ENCODE measurements at regions not wholly inside any gene's neighbourhood (a gene's known extent, or its start where the extent isn't known, plus 50 kb on each side); places are given as distances from the start of the nearest gene placed in this dataset.

DNA sequence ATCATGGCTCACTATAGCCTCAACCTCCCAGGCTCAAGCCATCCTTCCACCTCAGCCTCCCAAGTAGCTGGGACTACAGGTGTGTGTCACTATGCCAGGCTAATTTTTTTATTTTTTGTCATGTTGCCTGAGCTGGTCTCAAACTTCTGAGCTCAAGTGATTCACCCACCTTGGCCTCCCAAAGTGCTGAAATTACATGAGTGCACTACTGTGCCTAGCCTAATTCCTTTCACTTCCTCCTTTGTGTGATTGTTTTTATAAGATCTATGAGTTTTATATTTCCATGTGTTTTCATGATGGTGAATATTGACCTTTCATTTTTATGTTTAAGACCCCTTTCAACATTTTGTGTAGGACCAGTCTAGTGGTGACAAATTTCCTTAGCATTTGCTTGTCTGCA is 55.2 kb upstream of the IL12B start:
- no peak for DNase-seq (ENCODE audit: low spot score)

DNA sequence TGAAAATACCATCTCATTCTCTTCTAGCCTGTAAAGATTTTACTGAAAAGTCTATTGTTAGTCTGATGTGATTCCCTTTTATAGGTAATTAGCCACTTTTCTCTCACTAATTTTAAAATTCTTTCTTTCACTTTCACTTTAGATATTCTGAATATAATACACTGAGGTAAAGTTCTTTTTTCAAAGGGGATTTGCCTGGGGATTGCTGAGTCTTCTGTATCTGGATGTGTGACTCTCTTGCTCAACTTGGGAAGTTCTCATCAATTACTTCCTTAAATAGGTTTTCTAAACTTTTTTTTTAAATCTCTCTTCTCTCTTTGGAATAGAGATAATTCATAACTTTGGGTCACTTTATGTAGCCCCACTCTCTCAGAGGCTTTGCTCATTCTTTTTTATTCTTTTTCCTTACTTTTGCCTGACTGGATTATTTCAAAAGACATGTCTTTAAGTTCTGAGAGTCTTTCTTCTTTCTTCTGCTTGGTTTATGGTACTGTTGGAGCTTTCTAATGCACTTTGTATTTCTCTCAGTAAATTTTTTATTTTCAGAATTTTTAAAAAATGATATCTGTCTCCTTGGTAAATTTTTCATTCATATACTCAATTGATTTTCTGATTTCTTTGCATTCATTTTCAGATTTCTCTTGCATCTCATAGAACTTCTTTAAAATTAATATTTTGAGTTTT is 55.9 kb upstream of the IL12B start:
- DNase-seq (ENCODE audit: low spot score): no peak

DNA sequence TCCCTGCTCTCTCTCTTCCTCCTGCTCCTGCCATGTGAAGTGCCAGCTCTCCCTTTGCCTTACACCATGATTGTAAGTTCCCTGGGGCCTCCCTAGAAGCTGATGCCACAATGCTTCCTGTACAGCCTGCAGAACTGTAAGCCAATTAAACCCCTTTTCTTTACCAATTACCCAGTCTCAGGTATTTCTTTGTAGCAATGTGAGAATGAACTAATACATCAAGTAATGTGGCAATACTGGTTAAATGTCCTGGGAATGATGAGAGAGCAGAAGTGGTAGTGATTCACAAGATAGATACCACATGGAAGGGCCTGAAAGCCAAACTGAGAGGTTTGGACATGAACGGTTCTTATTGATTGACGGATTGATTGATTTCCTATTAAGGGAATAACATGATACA is 62.6 kb upstream of the IL12B start:
- no peak for DNase-seq (ENCODE audit: low spot score)

DNA sequence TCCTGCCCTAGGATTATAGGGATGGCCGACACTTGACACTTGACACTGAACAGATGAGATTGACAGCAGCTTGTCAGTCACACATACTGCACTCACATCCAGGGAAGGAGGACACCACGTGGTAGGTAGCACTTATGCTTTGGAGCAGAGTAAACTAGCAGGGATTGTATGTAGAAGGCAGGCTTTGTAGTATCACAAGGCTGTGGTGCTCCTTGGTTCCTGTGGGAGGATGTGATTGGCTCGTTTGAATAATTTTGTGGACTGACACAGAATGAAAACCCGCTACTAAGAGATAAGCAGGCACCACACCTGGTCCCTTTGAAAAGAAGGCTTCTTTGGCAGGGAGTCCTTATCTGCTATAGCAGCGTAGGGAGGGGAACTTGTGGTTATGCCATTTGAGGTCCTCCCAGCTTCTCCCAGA is 63.6 kb upstream of the IL12B start:
- DNase-seq (ENCODE audit: low spot score): no peak

DNA sequence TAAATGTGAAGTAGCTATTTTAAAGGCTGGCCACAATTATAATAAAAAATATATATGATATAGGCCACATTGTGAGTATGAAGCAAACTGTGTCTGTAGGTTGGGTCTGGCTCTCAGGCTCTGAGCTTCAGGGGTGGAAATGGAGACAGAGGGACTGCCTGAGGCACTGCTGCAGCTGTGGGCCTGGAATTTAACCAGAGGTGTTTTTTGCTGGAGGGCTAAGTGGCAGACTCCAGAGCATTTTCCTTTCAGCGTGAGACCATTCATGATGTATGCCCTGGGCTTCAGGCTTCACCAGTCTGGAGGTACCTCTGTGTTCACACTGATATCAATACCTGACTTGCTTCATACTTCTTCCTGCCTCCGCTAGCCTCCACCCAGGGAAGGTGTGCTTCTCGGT is 64.9 kb upstream of the IL12B start:
- no peak for DNase-seq (ENCODE audit: low spot score)

DNA sequence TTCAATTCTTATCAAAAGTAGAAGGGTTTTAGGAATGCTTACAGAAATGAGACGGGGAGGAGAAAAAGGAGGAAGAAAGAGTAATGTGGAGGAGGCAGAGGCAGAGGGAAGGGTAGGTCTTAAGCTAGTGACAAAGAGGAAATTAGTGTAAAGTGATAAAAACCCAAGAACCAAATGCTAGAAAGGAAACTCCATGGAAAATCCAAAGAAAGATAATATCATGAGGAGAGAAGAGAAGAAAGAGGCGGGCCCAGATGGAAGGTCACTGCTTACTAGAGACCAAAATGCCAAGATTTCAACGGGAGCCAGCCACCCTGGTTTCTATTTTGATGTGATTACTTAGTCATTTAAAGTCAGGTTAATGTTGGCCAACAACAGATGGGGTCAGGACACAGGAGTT is 68.6 kb upstream of the IL12B start:
- no peak for DNase-seq (ENCODE audit: low spot score)

DNA sequence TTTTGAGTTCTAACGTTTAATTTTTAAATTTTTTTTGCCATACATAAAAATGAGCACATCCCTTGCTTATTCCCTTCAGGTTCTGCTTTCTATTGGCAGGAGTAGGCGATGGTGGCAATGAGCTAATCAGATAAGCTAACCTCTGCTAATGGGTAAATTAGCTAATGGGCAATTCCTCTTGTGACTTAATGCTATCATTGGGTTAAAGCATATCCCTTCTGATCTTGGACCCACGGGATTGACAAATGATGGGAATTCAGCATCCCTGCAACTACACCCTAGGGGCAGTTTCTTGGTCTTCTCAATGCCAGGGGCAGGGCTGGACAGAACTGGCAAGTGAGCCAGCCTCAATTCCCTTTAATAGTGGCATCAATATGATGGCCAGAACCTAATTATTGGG is 70.2 kb upstream of the IL12B start:
- no peak for DNase-seq (ENCODE audit: low spot score)

DNA sequence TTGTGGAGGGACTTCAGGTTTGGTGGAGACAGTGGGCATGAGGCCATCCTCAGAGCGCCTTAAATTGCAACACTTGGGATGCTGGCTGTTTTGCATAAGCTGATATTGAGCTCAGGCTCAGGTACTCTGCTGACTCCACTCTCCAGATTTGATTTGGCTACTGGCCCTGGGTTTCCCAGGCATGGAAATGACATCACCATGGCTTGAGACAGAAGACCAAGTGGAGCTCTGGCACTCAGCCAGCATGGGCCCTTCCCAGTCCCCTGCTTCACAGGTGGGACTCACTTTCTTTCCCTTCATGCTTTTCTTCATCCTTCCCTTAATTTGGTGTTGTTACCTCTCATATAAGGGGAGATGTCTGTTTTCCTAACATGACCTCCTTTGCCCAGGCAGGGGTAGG is 72.0 kb upstream of the IL12B start:
- no peak for DNase-seq (ENCODE audit: low spot score)

DNA sequence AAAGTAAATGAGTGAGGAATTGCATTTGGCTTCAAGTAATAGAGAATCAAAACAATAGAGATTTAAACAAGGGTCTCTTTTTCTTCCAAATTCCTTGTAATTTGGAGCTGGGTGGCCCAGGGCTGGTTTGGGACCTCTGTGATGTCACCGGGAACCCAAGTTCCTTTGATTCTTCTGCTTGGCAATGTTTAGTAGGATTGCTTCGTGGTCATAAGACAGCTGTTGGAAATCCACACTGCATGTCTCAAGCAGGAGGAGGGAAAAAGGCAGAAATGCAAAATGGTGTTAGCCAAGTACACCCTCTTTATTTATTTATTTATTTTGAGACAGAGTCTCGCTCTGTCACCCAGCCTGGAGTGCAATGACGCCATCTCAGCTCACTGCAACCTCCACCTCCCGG is 72.6 kb upstream of the IL12B start:
- no peak for DNase-seq (ENCODE audit: low spot score)

DNA sequence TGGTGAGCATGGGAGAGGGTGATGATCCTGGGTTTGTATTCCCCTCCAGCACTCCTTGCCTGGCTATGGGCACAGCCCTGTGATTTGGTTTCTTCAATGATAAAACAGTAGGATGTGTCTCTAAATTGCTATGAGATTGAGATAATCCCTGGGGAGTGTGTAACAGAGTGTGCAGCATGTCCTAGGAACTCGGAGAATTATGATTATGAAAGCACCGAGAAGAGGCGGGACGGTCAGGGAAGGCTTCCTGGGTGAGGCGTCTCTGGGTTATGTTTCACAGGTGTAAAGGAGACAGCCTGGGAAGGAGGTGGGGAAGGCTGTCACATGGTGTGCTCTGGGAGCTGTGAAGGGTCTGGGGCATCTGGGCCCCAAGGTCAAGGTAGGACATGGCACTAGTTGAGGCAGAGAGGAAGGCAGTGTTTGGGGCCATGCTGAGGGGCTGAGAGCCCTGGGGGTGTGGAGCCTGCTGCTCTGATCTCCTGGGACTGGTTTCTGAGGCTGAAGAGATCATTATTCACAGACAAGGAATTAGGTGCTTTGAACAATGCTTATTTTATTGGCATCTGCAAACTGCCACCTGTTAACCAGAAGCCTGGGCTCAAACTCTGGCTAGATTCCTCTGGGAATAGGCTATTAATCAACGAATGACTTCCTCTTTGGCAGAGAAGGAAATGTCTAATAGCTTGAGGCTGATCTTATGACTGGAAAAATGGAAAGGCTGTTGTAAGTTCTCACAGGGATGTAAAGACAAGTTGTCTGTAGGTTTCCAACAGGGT is 73.8 kb upstream of the IL12B start:
- DNase-seq (ENCODE audit: low spot score): peak; percentile 14

DNA sequence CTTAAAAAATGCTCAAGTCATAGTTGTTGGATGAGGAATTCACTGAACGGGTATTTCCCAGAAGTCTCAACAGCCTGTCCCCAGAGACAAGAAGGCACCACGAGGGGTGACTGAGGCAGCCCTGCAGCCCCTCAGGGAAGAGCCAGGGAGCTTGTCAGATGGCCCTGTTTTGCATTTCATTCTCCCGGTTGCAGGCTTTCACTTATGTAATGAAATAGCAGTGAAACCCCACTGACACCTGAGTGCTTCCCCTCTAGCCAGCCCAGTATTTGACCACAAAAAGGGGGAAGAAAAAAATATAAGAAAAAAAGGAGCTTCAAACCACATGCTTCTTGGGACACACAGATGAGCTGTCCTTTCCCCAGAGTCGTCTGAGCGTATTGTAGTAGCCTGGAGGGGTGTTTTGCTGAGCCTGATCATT is 75.3 kb upstream of the IL12B start:
- DNase-seq (ENCODE audit: low spot score): no peak

DNA sequence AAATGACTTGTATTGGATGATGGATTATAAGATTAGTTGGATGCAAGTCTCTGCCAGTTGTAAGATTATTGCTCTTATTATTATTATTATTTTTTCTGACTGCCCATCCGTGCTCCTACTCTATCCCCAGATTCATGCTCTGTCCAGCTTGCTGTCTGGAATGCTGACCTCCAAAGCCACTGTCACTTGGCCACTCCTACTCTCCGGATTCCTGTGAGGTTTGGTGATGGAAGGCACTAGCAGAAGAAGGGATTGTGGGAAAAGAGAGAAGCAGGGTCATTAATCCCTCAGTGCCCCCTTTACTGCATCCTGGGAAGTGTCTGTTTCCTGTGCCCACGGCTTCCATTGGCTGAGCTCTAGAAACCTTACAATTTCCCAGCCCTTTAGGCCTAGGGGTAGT is 76.3 kb upstream of the IL12B start:
- DNase-seq (ENCODE audit: low spot score): no peak

DNA sequence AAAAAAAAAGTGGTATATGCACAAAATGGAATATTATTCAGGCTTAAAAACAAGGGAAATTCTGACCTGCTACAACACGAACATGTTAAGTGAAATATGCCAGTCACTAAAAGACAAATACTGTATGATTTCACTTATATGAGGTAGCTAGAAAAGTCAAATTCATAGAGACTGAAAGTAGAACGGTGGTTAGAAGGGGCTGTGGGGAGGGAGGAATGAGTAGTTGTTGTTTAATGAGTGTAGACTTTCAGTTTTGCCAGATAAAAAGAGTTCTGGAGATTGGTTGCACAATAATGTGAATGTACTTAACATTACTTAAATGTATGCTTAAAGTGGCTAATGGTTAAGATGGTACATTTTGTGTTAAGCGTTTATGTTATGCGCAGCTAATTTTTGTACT is 79.5 kb upstream of the IL12B start:
- DNase-seq (ENCODE audit: low spot score): no peak

DNA sequence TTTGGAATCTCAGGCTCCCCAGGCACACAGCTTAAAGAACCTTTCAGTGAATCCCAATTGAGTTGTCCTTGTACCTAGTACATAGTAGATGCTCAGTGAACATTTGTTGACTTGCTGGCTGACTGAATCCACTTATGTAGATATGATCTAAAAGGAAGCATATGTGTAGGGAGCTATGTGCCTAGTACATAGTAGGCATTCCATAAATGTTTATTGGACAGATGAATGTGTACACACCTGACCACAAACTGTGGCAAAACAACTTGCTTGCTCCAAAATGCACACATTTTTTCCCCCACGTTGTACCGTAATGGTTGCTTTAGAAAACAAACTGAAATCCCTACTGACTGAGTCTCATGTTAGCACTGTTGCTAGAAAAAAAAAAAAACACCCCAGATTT is 80.2 kb upstream of the IL12B start:
- DNase-seq (ENCODE audit: low spot score): no peak

DNA sequence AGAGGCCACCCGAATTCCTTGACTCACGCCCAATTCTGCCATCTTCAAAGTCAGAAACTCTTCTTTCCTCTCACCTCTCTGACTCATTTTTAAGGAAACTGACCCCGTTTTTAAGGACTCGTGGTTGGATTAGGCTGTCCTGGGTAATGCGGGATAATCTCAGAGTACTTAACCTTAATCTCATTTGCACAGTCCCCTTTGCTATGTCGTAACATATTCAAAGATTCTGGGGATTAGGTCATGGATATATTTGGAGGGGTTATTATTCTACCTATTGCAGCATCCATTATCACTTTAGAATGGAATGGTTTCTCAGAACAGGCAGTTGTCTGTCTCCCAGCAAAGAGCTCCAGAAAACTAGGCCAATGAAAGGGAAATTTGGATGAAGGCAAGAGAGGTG is 80.8 kb upstream of the IL12B start:
- DNase-seq (ENCODE audit: low spot score): no peak

DNA sequence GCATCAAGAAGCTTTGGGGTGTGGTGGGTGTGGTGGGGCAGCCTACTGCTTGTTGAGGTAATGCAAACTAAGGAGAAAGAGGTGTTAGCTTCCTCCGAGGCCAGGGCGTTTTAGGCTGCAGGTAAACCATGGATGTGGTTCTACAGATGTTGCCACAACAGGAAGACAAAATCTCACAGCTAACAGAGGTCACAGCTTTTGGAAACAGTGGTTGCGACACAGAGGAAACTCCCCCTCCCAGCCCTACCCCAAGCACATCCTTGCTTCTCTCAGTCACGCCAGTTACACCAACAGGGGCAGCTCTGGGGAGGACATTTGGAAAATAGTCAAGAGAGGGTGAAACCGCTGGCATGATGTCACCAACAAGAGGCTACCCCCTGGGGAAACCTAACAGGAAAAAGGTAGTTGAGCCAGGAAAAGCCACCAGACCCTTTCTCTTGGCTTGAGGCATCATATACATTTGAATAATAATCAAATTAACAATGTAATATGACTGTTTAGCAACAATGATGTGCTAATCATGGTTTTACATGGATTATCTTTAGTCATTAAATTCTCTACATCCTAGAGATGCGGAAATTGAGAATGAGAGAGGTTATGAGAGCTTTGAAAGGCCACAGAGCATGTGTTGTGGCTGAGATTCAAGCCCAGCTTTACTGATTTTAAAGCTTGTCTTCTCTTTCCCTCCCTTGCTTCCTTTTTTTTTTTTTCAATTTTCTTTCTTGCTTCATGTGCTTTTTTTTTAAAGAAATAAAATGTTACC is 82.2 kb upstream of the IL12B start:
- DNase-seq (ENCODE audit: low spot score): no peak

DNA sequence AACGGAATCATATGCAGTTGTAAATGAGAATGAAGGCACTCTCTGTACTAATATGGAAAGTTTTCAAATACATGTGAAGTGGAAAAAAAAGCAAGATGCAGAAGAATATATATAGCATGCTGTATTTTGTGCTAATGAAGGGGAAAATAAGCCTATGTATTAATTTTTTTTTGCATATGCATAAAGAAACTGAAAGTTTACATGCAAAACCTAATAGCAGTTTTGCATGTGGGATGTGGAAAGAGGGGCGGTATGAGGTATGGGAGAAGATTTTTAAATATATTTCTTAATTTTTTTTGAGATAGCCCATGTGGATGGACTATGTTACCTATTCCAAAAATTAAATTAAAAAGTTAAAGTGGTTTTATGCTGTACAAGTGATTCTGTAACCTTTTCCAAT is 83.7 kb upstream of the IL12B start:
- no peak for DNase-seq (ENCODE audit: low spot score)

DNA sequence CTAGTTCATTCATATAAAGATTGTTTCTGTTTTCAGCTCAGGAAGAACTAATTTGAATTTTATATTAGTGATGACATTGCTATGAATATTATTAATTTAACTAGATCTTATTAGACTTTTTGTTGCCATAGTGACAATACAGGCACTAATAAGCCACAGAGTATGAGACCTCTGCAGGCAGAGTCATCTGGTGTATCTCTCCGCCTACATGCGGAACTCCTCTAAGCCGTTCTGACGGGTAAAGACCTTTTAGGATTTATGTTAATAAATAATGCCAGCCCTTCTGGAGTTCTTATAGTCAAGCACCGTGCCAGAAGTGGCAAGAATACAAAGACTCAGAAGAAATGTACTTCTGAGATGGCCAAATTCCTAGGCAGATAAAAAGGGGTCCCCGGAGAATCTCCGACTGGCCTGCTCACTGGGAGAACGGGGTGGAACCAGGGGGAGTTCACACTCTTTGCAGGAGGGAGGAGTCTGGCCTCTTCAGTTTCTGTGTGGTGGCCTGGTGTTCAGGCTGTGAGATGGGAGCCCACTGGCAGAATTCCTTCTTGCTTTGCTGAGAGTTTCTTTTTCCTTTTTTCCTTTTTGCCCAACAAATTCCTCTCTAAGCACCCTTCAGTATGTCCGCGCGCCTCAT is 85.1 kb upstream of the IL12B start:
- DNase-seq (ENCODE audit: low spot score): no peak

DNA sequence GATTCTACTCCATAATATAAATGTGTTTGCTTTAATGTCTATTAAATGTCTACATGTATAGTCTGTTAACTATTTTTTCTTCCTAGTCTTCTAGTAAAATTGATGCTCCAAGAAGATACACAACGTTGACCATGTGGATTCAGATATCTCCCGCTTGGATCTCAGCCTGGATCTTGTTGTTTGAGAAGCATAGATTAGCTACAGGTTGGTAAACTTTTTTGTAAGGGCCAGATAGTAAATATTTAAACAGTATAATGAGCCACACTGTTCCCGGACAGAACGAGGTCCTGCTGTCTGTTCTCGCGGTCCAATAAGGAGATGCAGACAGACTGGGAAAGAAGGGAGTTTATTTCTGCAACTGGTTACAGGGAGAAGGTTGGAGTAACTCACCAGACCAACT is 86.2 kb upstream of the IL12B start:
- no peak for DNase-seq (ENCODE audit: low spot score)

DNA sequence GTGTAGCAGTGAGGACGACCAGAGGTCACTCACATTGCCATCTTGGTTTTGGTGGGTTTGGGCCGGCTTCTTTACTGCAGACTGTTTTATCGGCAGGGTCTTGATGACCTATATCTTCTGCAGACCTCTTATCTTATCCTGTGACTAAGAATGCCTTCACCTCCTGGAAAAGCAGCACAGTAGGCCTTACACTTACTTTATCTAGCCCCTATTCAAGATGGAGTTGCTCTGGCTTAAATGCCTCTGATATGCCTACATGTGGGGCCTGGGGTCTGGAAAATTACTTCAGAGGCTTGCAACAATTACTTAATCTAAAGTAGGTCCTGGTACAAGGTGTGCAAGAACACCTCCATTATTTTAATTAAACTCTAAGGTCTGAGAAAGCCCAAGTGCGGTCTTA is 86.9 kb upstream of the IL12B start:
- no peak for DNase-seq (ENCODE audit: low spot score)

DNA sequence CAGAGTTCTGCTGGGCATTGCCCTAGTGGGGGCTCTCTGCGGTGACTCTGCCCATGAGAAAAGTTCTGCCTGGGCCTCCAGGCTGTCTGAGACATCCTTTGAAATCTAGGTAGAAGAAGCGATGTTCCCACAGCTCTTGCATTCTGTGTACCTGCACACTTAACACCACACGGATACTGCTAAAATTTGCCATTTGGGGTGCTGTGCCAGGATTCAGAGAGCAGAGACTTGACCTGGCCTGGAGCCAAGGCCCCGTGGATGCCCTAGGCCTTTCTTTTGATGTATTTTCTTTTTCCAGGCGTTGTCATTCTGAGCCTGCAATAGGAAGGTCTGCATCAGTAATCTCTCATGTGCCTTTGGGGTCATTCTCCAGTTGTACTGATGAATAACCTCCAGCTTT is 89.3 kb upstream of the IL12B start:
- DNase-seq (ENCODE audit: low spot score): no peak

DNA sequence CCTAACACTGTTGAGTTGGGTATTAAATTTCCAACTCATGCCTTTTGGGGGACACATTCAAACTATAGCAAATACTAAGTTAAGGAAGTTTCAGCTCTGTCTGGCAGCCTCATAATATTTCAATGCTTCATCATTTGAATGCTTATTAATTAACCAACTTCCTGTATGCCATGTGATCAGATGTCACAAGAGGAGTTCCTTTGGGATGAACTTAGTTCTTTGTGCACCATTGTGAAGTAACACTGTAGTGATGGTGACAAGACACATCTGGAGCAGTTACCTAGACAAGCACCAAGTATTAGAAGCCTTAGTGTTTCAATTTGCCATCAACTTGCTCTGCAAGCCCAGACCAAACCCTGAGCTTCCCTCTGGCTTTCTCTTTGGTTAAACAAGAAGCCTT is 90.7 kb upstream of the IL12B start:
- DNase-seq (ENCODE audit: low spot score): no peak

DNA sequence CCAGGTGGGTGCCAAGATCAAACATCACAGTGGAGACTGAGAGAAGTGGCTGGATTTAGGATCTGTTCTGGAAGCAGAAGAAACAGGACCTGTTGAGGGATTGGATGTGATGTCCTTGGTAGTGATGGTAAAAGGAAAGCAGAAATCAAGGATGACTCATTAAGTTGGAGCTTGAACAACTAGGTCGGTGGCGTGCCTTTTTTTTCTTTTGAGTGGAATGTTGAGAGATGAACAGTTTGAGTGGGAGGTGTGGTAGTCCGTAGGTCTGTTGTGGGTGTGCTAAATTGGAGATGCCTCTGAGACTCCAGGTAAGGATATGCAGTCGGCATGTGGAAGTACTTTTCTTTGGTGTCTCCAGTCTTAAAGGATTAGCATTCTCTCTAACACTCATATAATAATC is 92.1 kb upstream of the IL12B start:
- DNase-seq (ENCODE audit: low spot score): no peak

Measured in hepatic stellate cell (primary cell).